Panc1 (cell line): ENCODE measurements at regions not wholly inside any gene's neighbourhood (a gene's known extent, or its start where the extent isn't known, plus 50 kb on each side); places are given as distances from the start of the nearest gene placed in this dataset.

Experiments
- CTCF ChIP-seq: fragments of 450-650 bp; IDR thresholded peaks from 2 replicates; pipeline ENCODE4 v1.5.1; 2017; ENCODE audit warnings: mild to moderate bottlenecking
- POLR2AphosphoS5 ChIP-seq: IDR thresholded peaks from 2 replicates; pipeline ENCODE4 v1.6.1; 2012; ENCODE audit warnings: mild to moderate bottlenecking, low read depth, low read length, moderate library complexity

GRCh38 chr18:39208729-39209128 lies 1643.1 kb upstream of the CELF4 start:
- TF ChIP-seq CTCF: no peak
- no peak for TF ChIP-seq POLR2AphosphoS5
